ENCODE measurements at regions not wholly inside any gene's neighbourhood (a gene's known extent, or its start where the extent isn't known, plus 50 kb on each side); places are given as distances from the start of the nearest gene placed in this dataset.
"Not testable (repeated sequence)": the region's sequence is repeated elsewhere in the genome, so short reads cannot be mapped to it uniquely, and the experiment has no call there.

DNA sequence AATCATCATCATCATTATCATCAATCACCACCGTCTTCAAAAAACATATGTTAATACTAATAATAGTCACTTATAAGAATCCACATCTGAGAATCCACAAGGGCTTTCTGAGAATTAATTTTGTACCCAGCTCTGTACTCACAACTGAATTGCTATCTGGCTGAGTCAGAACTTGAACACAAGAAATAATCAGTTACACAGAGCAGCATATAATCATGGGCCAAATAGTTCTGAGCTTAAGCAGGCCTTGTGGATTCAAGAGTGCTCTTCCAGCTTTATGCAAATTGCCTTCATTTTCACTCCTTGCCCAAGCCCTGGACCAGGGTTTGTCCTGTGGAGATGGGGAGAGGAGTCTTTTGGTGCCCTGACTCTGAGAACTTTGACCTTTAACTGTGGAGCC lies 304.5 kb downstream of the ZNF248 start:
- no peaks in the 10 kb centered on the region for H3K4me1 Mint-ChIP-seq
- H3K27ac Mint-ChIP-seq = no peak overlapping the region
- H3K4me3 Mint-ChIP-seq = no peak overlapping the region
- H3K27me3 Mint-ChIP-seq = no peaks in the 10 kb centered on the region
- H3K9me3 Mint-ChIP-seq = peaks cover 9% of the 10 kb centered on the region
- ATAC-seq = no peak
- no peaks in the 10 kb centered on the region for H3K36me3 Mint-ChIP-seq

DNA sequence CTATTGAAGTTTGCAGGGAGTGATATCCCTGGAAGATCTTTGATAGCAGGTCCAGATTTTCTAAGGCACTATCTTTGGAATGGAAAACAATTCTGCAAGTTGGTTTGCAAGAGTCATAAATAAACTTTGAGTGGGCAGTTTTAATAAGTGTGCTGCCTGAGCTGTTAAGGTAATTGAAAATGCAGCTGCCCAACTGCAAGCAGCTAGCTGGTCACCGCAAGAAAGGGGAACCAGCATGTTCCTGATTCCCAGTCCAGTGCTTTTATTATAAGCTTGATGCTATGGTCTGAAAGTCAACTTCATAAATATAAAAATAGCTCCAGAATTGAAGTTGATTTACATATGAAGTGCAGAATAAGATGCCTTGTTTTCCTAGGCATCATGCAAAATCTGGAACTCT lies 308.4 kb downstream of the ZNF248 start:
- H3K36me3 Mint-ChIP-seq = no peaks in the 10 kb centered on the region
- ATAC-seq = no peak
- no peaks in the 10 kb centered on the region for H3K27me3 Mint-ChIP-seq
- peaks cover 5% of the 10 kb centered on the region for H3K9me3 Mint-ChIP-seq
- no peak overlapping the region for H3K4me3 Mint-ChIP-seq
- H3K27ac Mint-ChIP-seq = no peak overlapping the region
- H3K4me1 Mint-ChIP-seq = no peaks in the 10 kb centered on the region

DNA sequence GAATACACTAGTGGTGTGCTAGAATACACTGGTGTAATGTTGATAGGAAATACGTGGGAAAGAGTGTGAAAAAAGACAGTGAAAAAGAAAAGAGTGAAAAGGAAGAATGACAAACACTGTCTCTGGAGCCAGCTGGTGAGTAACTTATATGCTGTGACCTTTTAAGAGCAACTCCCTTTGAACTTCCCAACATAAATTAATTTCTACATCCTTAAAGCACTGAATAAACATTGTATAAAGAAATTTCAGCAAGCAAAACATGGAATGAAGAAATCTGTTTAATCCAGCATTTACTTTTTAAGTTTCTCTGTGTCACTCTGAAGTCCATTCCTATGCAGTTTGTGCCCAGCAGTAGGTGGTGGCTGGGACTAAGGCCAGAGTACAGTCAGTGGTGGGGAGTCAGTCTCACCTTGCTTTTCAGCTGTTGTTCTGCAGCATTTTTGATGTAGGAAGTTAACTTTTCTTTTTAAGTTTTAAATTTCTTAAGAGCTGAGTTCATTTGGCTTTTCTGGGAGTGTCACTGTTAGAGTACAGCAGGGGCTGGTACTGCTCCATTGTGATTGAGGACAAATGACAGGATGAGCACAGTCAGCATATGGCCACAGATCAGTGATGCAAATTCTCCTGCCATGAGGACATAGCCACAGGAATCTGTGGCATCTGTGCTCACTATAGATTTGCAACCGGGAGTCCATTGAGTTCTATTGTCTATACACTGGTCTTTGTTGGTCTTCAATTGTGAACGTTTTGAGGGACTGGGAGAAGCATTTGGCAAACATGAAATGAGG lies 321.8 kb downstream of the ZNF248 start:
- no peak overlapping the region for H3K4me3 Mint-ChIP-seq
- peaks cover 7% of the 10 kb centered on the region for H3K9me3 Mint-ChIP-seq
- no peak for ATAC-seq
- H3K36me3 Mint-ChIP-seq = no peaks in the 10 kb centered on the region
- H3K4me1 Mint-ChIP-seq = no peaks in the 10 kb centered on the region
- no peak overlapping the region for H3K27ac Mint-ChIP-seq
- no peaks in the 10 kb centered on the region for H3K27me3 Mint-ChIP-seq

- H3K27ac Mint-ChIP-seq = no peak overlapping the region
- H3K4me3 Mint-ChIP-seq = no peak overlapping the region
- no peaks in the 10 kb centered on the region for H3K27me3 Mint-ChIP-seq
- H3K36me3 Mint-ChIP-seq = no peaks in the 10 kb centered on the region
- ATAC-seq = no peak
- peaks cover 6% of the 10 kb centered on the region for H3K9me3 Mint-ChIP-seq
- H3K4me1 Mint-ChIP-seq = no peaks in the 10 kb centered on the region
Observed at GRCh38 chr10:37534166-37534565, 323.2 kb downstream of the ZNF248 start.

DNA sequence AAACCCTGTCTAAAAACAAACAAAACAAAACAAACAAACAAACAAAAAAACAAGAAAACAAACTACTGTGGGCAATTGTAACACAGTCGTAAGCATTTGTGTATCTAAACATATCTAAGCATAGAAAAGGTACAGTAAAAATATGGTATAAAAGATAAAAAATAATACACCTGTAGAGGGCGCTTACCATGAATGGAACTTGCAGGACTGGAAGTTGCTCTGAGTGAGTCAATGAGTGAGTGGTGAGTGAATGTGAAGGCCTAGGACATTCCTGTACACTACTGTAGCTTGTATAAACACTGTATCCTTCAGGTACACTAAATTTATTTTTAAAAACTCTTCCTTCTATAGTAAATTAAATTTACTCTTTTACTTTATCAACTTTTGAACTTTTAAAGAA lies 332.0 kb downstream of the ZNF248 start:
- not testable (repeated sequence) for ATAC-seq, H3K27ac Mint-ChIP-seq, H3K9me3 Mint-ChIP-seq, H3K36me3 Mint-ChIP-seq, H3K4me1 Mint-ChIP-seq, H3K27me3 Mint-ChIP-seq, H3K4me3 Mint-ChIP-seq

DNA sequence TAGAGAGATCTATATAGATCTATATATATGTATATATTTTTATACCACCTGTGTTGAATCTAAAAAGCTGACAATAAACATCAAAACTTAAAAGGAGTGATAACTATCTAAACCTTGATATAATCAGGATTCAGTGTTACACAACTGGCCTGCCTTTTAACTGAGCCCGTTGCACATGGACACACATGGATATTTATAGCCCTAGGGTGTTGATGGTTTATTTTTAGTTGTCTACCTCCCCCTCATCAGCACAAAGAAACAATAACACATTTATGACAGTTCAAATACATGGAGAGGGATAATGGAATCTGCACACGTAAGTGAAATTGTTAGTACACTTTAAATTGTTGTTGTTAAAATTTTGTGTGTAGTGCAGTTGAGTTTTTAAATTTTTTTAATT lies 336.9 kb downstream of the ZNF248 start:
- H3K36me3 Mint-ChIP-seq = no peaks in the 10 kb centered on the region
- no peak overlapping the region for H3K4me3 Mint-ChIP-seq
- no peaks in the 10 kb centered on the region for H3K9me3 Mint-ChIP-seq
- no peaks in the 10 kb centered on the region for H3K4me1 Mint-ChIP-seq
- ATAC-seq = no peak
- H3K27ac Mint-ChIP-seq = no peak overlapping the region
- H3K27me3 Mint-ChIP-seq = no peaks in the 10 kb centered on the region

DNA sequence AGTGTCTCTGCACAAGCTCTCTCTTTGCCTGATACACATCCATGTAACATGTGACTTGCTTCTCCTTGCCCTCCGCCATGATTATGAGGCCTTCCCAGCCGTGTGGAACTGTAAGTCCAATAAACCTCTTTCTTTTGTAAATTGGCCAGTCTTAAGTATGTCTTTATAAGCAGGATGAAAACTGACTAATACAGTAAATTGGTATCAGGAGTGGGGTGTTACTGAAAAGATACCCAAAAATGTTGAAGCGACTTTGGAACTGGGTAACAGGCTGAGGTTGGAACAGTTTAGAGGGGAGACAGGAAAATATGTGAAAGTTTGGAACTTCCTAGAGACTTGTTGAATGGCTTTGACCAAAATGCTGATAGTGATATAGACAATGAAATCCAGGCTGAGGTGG lies 346.9 kb downstream of the ZNF248 start:
- not testable (repeated sequence) for H3K4me3 Mint-ChIP-seq, H3K27me3 Mint-ChIP-seq, H3K36me3 Mint-ChIP-seq, H3K4me1 Mint-ChIP-seq, ATAC-seq, H3K27ac Mint-ChIP-seq
- H3K9me3 Mint-ChIP-seq = peaks cover 22% of the 10 kb centered on the region

DNA sequence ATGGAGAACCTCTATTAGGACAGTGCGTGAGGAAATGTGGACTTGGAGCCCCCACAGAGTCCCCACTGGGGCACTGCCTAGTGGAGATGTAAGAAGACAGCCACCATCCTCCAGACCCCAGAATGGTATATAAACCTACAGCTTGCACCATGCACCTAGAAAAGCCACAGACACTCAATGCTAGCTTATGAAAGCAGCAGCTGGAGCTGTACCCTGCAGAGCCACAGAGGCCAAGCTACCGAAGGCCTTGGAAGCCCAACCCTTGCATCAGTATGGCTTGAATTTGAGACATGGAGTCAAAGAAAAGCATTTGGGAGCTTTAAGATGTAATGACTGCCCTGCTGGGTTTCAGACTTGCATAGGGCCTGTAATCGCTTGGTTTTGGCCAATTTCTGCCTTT lies 361.3 kb downstream of the ZNF248 start:
- no peaks in the 10 kb centered on the region for H3K9me3 Mint-ChIP-seq
- H3K4me3 Mint-ChIP-seq = no peak overlapping the region
- H3K4me1 Mint-ChIP-seq = no peaks in the 10 kb centered on the region
- no peaks in the 10 kb centered on the region for H3K36me3 Mint-ChIP-seq
- no peak overlapping the region for H3K27ac Mint-ChIP-seq
- ATAC-seq = no peak
- H3K27me3 Mint-ChIP-seq = no peaks in the 10 kb centered on the region

- Mint-ChIP-seq H3K36me3 (no peaks in the 10 kb centered on the region), H3K4me1 (no peaks in the 10 kb centered on the region), H3K27ac (no peak overlapping the region), H3K4me3 (no peak overlapping the region), H3K27me3 (no peaks in the 10 kb centered on the region), H3K9me3 (no peaks in the 10 kb centered on the region)
- ATAC-seq = no peak
Observed at GRCh38 chr10:37495415-37495814, 362.0 kb downstream of the ZNF248 start.

DNA sequence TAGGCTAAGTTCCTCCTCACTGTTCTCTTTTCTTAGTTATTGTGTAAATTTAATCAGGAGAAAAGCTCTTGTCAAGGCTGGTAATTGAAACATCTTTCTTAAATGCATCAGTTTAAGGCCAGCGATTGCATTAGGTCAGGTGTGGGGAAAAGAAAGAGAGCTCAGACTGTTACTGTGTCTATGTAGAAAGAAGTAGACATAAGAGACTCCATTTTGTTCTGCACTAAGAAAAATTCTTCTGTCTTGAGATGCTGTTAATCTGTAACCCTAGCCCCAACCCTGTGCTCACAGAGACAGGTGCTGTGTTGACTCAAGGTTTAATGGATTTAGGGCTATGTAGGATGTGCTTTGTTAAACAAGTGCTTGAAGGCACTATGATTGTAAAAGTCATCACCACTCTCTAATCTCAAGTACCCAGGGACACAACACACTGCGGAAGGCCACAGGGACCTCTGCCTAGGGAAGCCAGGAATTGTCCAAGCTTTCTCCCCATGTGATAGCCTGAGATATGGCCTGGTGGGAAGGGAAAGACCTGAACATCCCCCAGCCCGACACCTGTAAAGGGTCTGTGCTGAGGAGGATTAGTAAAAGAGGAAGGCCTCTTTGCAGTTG lies 364.1 kb downstream of the ZNF248 start:
- H3K27me3 Mint-ChIP-seq, H3K4me1 Mint-ChIP-seq, H3K36me3 Mint-ChIP-seq, H3K4me3 Mint-ChIP-seq, ATAC-seq, H3K27ac Mint-ChIP-seq, H3K9me3 Mint-ChIP-seq: not testable (repeated sequence)

GRCh38 chr10:37490266-37490665 lies 364.9 kb downstream of the ANKRD30A start:
- Mint-ChIP-seq H3K27me3 (no peaks in the 10 kb centered on the region), H3K4me1 (no peaks in the 10 kb centered on the region), H3K27ac (no peak overlapping the region), H3K9me3 (no peaks in the 10 kb centered on the region), H3K4me3 (no peak overlapping the region), H3K36me3 (no peaks in the 10 kb centered on the region)
- no peak for ATAC-seq

DNA sequence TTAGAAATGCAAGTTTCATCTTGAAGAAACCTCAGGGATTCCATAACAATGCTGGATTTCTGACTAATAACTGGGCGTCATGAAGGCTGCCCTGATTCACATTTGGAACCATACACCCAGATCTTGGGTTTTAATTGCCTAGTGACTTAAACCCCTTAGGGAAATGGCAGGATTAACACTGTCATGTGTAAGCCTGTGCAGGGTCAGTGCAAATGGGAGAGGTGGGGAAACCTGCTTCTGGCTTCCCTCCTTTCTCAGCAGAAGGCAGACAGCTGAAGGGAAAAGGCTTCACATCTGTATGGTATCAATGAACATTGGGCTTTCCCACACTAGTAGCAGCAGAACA lies 364.2 kb downstream of the ANKRD30A start:
- Mint-ChIP-seq H3K4me1 (no peaks in the 10 kb centered on the region), H3K4me3 (no peak overlapping the region), H3K36me3 (no peaks in the 10 kb centered on the region), H3K27me3 (no peaks in the 10 kb centered on the region), H3K9me3 (no peaks in the 10 kb centered on the region), H3K27ac (no peak overlapping the region)
- ATAC-seq = no peak

GRCh38 chr10:37488792-37489657 lies 363.6 kb downstream of the ANKRD30A start:
- Mint-ChIP-seq H3K36me3 (no peaks in the 10 kb centered on the region), H3K27ac (no peak overlapping the region), H3K9me3 (no peaks in the 10 kb centered on the region), H3K4me3 (no peak overlapping the region), H3K4me1 (no peaks in the 10 kb centered on the region), H3K27me3 (no peaks in the 10 kb centered on the region)
- no peak for ATAC-seq

DNA sequence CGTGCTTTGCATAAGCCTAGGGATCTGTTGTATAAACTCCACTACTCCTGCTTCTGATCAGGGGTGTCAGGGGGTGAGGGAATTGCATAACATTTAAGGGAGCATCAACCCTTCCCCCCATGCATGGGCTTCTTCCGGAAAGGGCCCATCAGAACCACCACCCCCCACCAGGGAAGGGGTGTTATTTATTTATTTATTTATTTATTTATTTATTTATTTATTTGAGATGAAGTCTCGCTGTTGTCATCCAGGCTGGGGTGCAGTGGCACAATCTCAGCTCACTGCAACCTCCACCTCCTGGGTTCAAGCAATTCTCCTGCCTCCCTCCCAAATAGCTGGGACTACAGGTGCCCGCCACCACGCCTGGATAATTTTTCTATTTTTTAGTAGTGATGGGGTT lies 355.2 kb downstream of the ANKRD30A start:
- not testable (repeated sequence) for H3K27ac Mint-ChIP-seq, ATAC-seq, H3K9me3 Mint-ChIP-seq, H3K36me3 Mint-ChIP-seq, H3K4me1 Mint-ChIP-seq, H3K4me3 Mint-ChIP-seq, H3K27me3 Mint-ChIP-seq

- Mint-ChIP-seq H3K36me3 (no peaks in the 10 kb centered on the region), H3K27me3 (no peaks in the 10 kb centered on the region), H3K4me1 (no peaks in the 10 kb centered on the region), H3K9me3 (no peaks in the 10 kb centered on the region), H3K4me3 (no peak overlapping the region), H3K27ac (no peak overlapping the region)
- ATAC-seq = no peak
Observed at GRCh38 chr10:37479469-37479868, 354.1 kb downstream of the ANKRD30A start.

GRCh38 chr10:37478381-37478780 lies 353.0 kb downstream of the ANKRD30A start:
- ATAC-seq = no peak
- Mint-ChIP-seq H3K36me3 (no peaks in the 10 kb centered on the region), H3K27me3 (no peaks in the 10 kb centered on the region), H3K27ac (no peak overlapping the region), H3K4me3 (no peak overlapping the region), H3K4me1 (no peaks in the 10 kb centered on the region), H3K9me3 (no peaks in the 10 kb centered on the region)

All from stimulated activated memory B cell treated with anti-CD40 and anti-IgM and Interleukin-4, amounts not matched to agents 10 μg/mL and 1 μg/mL and 100 μg/mL, for 72 hours (primary cell).